HL-60 (cell line): ENCODE measurements at regions not wholly inside any gene's neighbourhood (a gene's known extent, or its start where the extent isn't known, plus 50 kb on each side); places are given as distances from the start of the nearest gene placed in this dataset.

Experiments
- DNase-seq, 2 experiments: peaks; one replicate each; pipeline ENCODE4 v3.0.0-alpha.2; 2010 to 2020; ENCODE audit warnings: low read depth in 1 of 2, low spot score in 1 of 2
- H3K27ac ChIP-seq: fragments of 250-450 bp; sonication (Bioruptor Pico); replicated peaks from 2 replicates; pipeline ENCODE4 v1.5.1; 2020; ENCODE audit warnings: mild to moderate bottlenecking, moderate library complexity
- H3K27me3 ChIP-seq: fragments of 250-450 bp; sonication (Bioruptor Pico); 2 replicates; pipeline ENCODE4 v1.5.1; 2021; ENCODE audit warnings: mild to moderate bottlenecking, moderate library complexity; ENCODE audit not compliant: insufficient read depth, poor library complexity, severe bottlenecking
- H3K4me3 ChIP-seq: replicated peaks from 2 replicates; pipeline ENCODE4 v1.5.1; 2011; ENCODE audit warnings: mild to moderate bottlenecking, control low read depth, low read length; ENCODE audit not compliant: insufficient read depth
- GABPA ChIP-seq: IDR thresholded peaks from 2 replicates; pipeline ENCODE4 v1.6.1; 2012; ENCODE audit warnings: low read depth
- POLR2AphosphoS5 ChIP-seq: IDR thresholded peaks from 2 replicates; pipeline ENCODE4 v1.6.1; 2012; ENCODE audit warnings: low read depth
- SPI1 ChIP-seq: IDR thresholded peaks from 2 replicates; pipeline ENCODE4 v1.6.1; 2012; ENCODE audit warnings: low read depth, mild to moderate bottlenecking, borderline replicate concordance
- TF ChIP-seq, protein P1 (sequence below): IDR thresholded peaks from one replicate; pipeline ENCODE4 v1.5.1; 2011; ENCODE audit warnings: low read length, control low read depth, inconsistent platforms; ENCODE audit not compliant: insufficient read depth
- TF ChIP-seq, protein P2 (sequence below): IDR thresholded peaks from 2 replicates; pipeline ENCODE4 v1.6.1; 2012; ENCODE audit warnings: low read depth; ENCODE audit not compliant: insufficient replicate concordance

DNA sequence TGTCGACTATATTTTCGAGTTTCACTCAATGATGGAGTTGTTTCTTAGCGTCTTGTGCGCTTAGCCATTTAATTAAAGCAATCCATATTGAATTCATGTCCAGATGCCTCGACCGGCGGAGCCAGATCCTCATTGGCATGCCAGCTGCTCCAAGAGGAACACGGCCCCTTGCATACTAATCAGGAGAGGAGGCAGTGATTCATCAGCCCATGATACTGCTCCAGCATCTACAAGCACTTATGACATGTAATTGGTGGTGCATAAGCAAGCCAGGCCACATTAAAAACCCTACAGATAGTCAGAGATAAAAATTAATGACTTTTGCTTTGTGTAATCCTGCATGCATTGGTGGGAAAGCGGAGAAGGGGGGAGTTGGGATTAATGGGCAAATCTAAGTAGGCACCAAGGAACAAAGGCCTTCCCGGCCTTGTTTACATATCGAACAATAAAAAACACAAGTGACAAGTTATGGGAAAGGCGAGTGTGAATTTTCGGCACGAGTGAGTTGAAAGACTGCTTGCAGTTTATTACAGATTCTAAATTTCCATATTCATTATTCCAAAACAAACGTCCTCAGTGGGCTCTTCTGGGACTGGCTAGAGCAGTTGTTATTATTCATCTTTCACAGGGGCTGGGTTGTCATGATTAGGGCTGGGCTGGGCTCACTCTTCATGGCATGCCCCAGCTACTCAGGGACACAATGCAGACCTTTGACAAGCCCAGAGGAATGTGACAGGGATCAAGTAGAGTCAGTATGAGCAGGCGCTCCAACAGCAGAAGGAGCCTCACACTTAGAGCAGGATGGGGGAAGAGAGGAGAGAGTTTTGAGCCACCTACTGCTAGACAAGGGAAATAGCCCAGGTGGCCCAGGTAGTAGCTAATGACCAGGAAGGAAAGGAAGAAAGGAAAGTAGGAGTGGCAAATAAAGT, 281.7 kb upstream of the ZFHX3 start:
- no peaks in the 10 kb centered on the region for H3K27me3 ChIP-seq
- no peak overlapping the region for H3K4me3 ChIP-seq
- no peak for DNase-seq
- no peak overlapping the region for H3K27ac ChIP-seq
- TF ChIP-seq GABPA: no peak
- TF ChIP-seq, protein P1, sequence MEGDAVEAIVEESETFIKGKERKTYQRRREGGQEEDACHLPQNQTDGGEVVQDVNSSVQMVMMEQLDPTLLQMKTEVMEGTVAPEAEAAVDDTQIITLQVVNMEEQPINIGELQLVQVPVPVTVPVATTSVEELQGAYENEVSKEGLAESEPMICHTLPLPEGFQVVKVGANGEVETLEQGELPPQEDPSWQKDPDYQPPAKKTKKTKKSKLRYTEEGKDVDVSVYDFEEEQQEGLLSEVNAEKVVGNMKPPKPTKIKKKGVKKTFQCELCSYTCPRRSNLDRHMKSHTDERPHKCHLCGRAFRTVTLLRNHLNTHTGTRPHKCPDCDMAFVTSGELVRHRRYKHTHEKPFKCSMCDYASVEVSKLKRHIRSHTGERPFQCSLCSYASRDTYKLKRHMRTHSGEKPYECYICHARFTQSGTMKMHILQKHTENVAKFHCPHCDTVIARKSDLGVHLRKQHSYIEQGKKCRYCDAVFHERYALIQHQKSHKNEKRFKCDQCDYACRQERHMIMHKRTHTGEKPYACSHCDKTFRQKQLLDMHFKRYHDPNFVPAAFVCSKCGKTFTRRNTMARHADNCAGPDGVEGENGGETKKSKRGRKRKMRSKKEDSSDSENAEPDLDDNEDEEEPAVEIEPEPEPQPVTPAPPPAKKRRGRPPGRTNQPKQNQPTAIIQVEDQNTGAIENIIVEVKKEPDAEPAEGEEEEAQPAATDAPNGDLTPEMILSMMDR: no peak
- no peak for TF ChIP-seq SPI1
- TF ChIP-seq, protein P2, sequence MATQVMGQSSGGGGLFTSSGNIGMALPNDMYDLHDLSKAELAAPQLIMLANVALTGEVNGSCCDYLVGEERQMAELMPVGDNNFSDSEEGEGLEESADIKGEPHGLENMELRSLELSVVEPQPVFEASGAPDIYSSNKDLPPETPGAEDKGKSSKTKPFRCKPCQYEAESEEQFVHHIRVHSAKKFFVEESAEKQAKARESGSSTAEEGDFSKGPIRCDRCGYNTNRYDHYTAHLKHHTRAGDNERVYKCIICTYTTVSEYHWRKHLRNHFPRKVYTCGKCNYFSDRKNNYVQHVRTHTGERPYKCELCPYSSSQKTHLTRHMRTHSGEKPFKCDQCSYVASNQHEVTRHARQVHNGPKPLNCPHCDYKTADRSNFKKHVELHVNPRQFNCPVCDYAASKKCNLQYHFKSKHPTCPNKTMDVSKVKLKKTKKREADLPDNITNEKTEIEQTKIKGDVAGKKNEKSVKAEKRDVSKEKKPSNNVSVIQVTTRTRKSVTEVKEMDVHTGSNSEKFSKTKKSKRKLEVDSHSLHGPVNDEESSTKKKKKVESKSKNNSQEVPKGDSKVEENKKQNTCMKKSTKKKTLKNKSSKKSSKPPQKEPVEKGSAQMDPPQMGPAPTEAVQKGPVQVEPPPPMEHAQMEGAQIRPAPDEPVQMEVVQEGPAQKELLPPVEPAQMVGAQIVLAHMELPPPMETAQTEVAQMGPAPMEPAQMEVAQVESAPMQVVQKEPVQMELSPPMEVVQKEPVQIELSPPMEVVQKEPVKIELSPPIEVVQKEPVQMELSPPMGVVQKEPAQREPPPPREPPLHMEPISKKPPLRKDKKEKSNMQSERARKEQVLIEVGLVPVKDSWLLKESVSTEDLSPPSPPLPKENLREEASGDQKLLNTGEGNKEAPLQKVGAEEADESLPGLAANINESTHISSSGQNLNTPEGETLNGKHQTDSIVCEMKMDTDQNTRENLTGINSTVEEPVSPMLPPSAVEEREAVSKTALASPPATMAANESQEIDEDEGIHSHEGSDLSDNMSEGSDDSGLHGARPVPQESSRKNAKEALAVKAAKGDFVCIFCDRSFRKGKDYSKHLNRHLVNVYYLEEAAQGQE: no peak
- no peak for TF ChIP-seq POLR2AphosphoS5

DNA sequence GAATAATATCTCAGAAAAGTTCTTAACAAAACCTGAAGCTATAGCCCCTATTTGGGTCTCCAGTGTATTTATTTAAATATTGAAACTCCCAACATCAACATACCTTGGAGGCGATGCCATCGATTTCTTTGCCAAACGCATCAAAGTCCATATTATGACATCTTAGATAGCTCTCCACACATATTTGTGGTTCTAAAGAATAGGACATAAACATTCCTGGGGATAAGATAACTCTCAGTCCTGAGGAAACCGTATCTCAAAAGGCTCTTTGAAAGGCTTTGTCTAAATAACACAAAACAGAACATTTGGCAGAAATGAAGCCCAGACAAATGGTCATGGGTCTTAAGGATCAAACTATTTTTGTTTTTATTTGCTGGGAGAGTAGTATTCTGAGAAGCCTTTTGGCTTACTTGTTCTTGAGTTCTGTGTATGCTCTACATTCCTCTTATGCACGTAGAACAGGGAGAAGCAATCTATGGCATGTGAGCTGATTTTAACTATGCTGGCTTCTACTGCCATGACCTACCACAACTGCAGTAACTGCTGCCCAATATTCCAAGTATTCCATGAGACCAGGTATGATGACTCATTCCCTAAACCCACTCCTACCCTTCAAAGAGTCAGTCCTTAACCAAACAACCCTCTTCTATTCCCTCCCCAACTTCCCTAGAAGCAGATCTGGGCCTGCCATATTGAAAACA, 279.0 kb upstream of the ZFHX3 start:
- Histone ChIP-seq H3K27me3 (no peaks in the 10 kb centered on the region), H3K27ac (no peak overlapping the region), H3K4me3 (no peak overlapping the region)
- DNase-seq: no peak
- no peak for TF ChIP-seq POLR2AphosphoS5
- TF ChIP-seq, protein P2: no peak
- TF ChIP-seq SPI1: no peak
- TF ChIP-seq GABPA: no peak
- TF ChIP-seq, protein P1: no peak

GRCh38 chr16:73326221-73326620, 278.3 kb upstream of the ZFHX3 start:
- Histone ChIP-seq H3K4me3 (no peak overlapping the region), H3K27me3 (no peaks in the 10 kb centered on the region), H3K27ac (no peak overlapping the region)
- TF ChIP-seq POLR2AphosphoS5 (no peak), SPI1 (no peak), GABPA (no peak)
- TF ChIP-seq, protein P2: no peak
- TF ChIP-seq, protein P1: no peak
- DNase-seq: no peak
